ENCODE measurements at regions not wholly inside any gene's neighbourhood (a gene's known extent, or its start where the extent isn't known, plus 50 kb on each side); places are given as distances from the start of the nearest gene placed in this dataset.

GRCh38 chr15:87614704-87615103, 641.8 kb downstream of the NTRK3 start:
- TF ChIP-seq CTCF (conservative IDR thresholded peaks at IDR 0.05; ENCODE audit: low read depth, low read length) (no peak), EZH2 (IDR thresholded peaks at IDR 0.05; ENCODE audit: borderline replicate concordance, low read depth, low read length, poor library complexity, severe bottlenecking) (no peak)

Measured in A673 (cell line).